Naive B cell (primary cell): ENCODE measurements at regions not wholly inside any gene's neighbourhood (a gene's known extent, or its start where the extent isn't known, plus 50 kb on each side); places are given as distances from the start of the nearest gene placed in this dataset.
"Not testable (repeated sequence)": the region's sequence is repeated elsewhere in the genome, so short reads cannot be mapped to it uniquely, and the experiment has no call there.

Experiments
- ATAC-seq, 2 donors: fragments of 150-1000 bp; cut with Tn5 transposase; 2 replicates each; pipeline ENCODE4 v1.10.0; 2021; ENCODE audit warnings: low read depth in 2 of 2, mild to moderate bottlenecking in 2 of 2, moderate library complexity in 2 of 2
- DNase-seq: peaks from one replicate; pipeline ENCODE4 v3.0.0; 2022
- H3K27ac Mint-ChIP-seq, 6 donors: one replicate each; pipeline ENCODE4 v1.8.0; 2020 to 2022; ENCODE audit warnings: mild to moderate bottlenecking in 6 of 6, mixed read lengths in 6 of 6, moderate library complexity in 5 of 6, inconsistent platforms in 2 of 6
- H3K27me3 Mint-ChIP-seq, 3 donors: one replicate each; pipeline ENCODE4 v1.8.0; 2021 to 2022; ENCODE audit warnings: mixed read lengths in 3 of 3, mild to moderate bottlenecking in 1 of 3
- H3K36me3 Mint-ChIP-seq, 2 donors: one replicate each; pipeline ENCODE4 v1.8.0; 2020 to 2022; ENCODE audit warnings: mixed read lengths in 2 of 2, inconsistent platforms in 1 of 2, mild to moderate bottlenecking in 1 of 2
- H3K4me1 Mint-ChIP-seq, 3 donors: one replicate each; pipeline ENCODE4 v1.8.0; 2020 to 2022; ENCODE audit warnings: mixed read lengths in 3 of 3, inconsistent platforms in 1 of 3, mild to moderate bottlenecking in 1 of 3, moderate library complexity in 1 of 3
- H3K4me3 Mint-ChIP-seq, 8 donors: one replicate each; pipeline ENCODE4 v1.8.0; 2020 to 2022; ENCODE audit warnings: mild to moderate bottlenecking in 8 of 8, mixed read lengths in 8 of 8, moderate library complexity in 8 of 8, inconsistent platforms in 2 of 8
- H3K9me3 Mint-ChIP-seq, 7 donors: one replicate each; pipeline ENCODE4 v1.8.0; 2020 to 2022; ENCODE audit warnings: mixed read lengths in 7 of 7, mild to moderate bottlenecking in 5 of 7, inconsistent platforms in 2 of 7, moderate library complexity in 1 of 7

GRCh38 chr9:40592406-40592805 is 536.1 kb downstream of the FOXD4L6 start:
- H3K4me1 Mint-ChIP-seq, H3K27me3 Mint-ChIP-seq, H3K9me3 Mint-ChIP-seq, H3K36me3 Mint-ChIP-seq, H3K4me3 Mint-ChIP-seq, H3K27ac Mint-ChIP-seq, DNase-seq, ATAC-seq: not testable (repeated sequence)

DNA sequence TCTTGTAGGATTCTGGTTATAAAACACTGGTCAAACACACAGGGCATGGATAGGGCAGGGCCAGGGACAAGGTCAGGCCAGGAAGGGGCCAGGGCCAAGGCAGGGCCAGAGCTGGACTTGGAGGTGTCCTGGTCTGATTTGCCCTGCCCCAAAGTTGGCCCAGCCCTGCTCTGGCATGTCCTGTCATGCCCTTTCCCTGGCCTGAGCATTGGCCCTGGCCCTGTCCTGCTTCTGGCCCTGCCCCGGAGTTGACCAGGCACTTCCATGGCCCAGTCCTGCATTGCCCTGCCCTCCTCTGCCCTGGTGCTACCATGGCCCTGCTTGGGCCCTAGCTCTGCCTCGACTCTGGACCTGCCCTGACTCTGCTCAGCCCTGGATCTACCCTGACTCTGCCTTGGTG is 536.6 kb downstream of the FOXD4L6 start:
- H3K4me1 Mint-ChIP-seq, DNase-seq, H3K27ac Mint-ChIP-seq, H3K9me3 Mint-ChIP-seq, ATAC-seq, H3K36me3 Mint-ChIP-seq, H3K4me3 Mint-ChIP-seq, H3K27me3 Mint-ChIP-seq: not testable (repeated sequence)

- H3K36me3 Mint-ChIP-seq, H3K9me3 Mint-ChIP-seq, ATAC-seq, H3K27me3 Mint-ChIP-seq, H3K27ac Mint-ChIP-seq, DNase-seq, H3K4me1 Mint-ChIP-seq, H3K4me3 Mint-ChIP-seq: not testable (repeated sequence)
These were observed 540.8 kb downstream of the FOXD4L6 start for GRCh38 chr9:40587475-40588195.

DNA sequence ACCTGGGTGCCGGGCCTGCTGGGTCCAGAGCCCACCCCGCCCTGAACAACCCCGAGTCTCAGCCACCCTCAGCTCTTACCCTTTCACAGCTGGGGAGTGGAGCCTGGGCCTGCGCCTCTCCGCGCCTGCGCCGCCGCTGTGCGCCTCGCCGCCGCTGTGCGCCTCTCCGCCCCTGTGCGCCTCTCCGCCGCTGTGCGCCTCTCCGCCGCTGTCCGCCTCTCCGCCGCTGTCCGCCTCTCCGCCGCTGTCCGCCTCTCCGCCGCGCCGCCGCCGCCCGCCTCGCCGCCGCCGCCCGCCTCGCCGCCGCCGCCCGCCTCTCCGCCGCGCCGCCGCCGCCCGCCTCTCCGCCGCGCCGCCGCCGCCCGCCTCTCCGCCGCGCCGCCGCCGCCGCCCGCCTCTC is 544.4 kb downstream of the FOXD4L6 start:
- not testable (repeated sequence) for DNase-seq, ATAC-seq, H3K9me3 Mint-ChIP-seq, H3K36me3 Mint-ChIP-seq, H3K4me1 Mint-ChIP-seq, H3K27me3 Mint-ChIP-seq, H3K27ac Mint-ChIP-seq
- H3K4me3 Mint-ChIP-seq, result peak overlapping the region in 3 of 8 donors; percentile 24 to 68 (median 42)

DNA sequence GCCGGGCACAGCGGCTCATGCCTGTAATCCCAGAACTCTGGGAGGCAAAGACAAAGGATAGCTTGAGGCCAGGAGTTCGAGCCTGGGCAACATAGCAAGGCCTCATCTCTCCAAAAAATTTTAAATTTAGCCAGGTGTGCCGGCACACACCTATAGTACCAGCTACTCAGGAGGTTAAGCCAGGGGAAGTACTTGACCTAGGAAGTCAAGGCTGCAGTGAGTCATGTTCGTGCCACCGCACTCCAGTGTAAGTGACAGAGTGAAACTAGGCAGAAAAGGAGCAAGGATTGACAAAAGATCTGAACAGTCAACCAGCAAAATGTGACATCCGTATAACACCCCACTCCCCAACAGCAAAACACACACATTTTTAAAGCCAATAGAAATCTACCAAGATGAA is 545.3 kb downstream of the FOXD4L6 start:
- H3K27me3 Mint-ChIP-seq, ATAC-seq, DNase-seq, H3K9me3 Mint-ChIP-seq, H3K36me3 Mint-ChIP-seq, H3K4me1 Mint-ChIP-seq: not testable (repeated sequence)
- peak overlapping the region in 1 of 6 donors; percentile 80 for H3K27ac Mint-ChIP-seq
- H3K4me3 Mint-ChIP-seq, result peak overlapping the region in 7 of 8 donors; percentile 37 to 86 (median 68)

GRCh38 chr9:40578908-40579307 is 549.6 kb downstream of the FOXD4L6 start:
- not testable (repeated sequence) for H3K4me3 Mint-ChIP-seq, H3K36me3 Mint-ChIP-seq, ATAC-seq, H3K27ac Mint-ChIP-seq, H3K27me3 Mint-ChIP-seq, H3K9me3 Mint-ChIP-seq, DNase-seq, H3K4me1 Mint-ChIP-seq
